Mesenchymal stem cell (in vitro differentiated cells and primary cell): ENCODE measurements at regions not wholly inside any gene's neighbourhood (a gene's known extent, or its start where the extent isn't known, plus 50 kb on each side); places are given as distances from the start of the nearest gene placed in this dataset.

Experiments used
- DNase-seq: peaks from one replicate; pipeline ENCODE4 v3.0.0-alpha.2; 2013
- H2AFZ ChIP-seq: one replicate; pipeline ENCODE4 v1.6.1; 2013; ENCODE audit warnings: low read depth, mild to moderate bottlenecking, control low read depth, inconsistent platforms, low read length, moderate library complexity
- H2AK5ac ChIP-seq: 2 replicates; pipeline ENCODE4 v1.6.1; 2013; ENCODE audit warnings: low read length, moderate library complexity, mild to moderate bottlenecking, inconsistent platforms; ENCODE audit not compliant: severe bottlenecking
- H2BK120ac ChIP-seq: one replicate; pipeline ENCODE4 v1.6.1; 2013; ENCODE audit warnings: low read depth, mild to moderate bottlenecking, inconsistent platforms, low read length, moderate library complexity
- H2BK12ac ChIP-seq, 2 experiments: one replicate each; pipeline ENCODE4 v1.6.1; 2013; ENCODE audit warnings: inconsistent platforms in 2 of 2, low read length in 2 of 2, mild to moderate bottlenecking in 2 of 2, moderate library complexity in 2 of 2, control low read depth in 1 of 2
- H2BK15ac ChIP-seq: one replicate; pipeline ENCODE4 v1.6.1; 2013; ENCODE audit warnings: mild to moderate bottlenecking, low read depth, inconsistent platforms; ENCODE audit not compliant: poor library complexity, severe bottlenecking
- H2BK5ac ChIP-seq: 2 replicates; pipeline ENCODE4 v1.6.1; 2013; ENCODE audit warnings: low read depth, mild to moderate bottlenecking, low read length, control low read depth, inconsistent platforms; ENCODE audit not compliant: poor library complexity, severe bottlenecking
- H3K14ac ChIP-seq, 2 experiments: one replicate each; pipeline ENCODE4 v1.6.1; 2013; ENCODE audit warnings: inconsistent platforms in 2 of 2, low read length in 2 of 2, control low read depth in 1 of 2, mild to moderate bottlenecking in 1 of 2, moderate library complexity in 1 of 2
- H3K18ac ChIP-seq, 2 experiments: one replicate each; pipeline ENCODE4 v1.6.1; 2013; ENCODE audit warnings: inconsistent platforms in 2 of 2, low read length in 2 of 2, control low read depth in 1 of 2, low read depth in 1 of 2, mild to moderate bottlenecking in 1 of 2
- H3K23ac ChIP-seq, 2 experiments: one replicate each; pipeline ENCODE4 v1.6.1; 2013; ENCODE audit warnings: inconsistent platforms in 2 of 2, low read length in 2 of 2, mild to moderate bottlenecking in 2 of 2, moderate library complexity in 2 of 2, control low read depth in 1 of 2
- H3K27ac ChIP-seq: 2 replicates; pipeline ENCODE4 v1.5.1; 2013; ENCODE audit warnings: mild to moderate bottlenecking, moderate library complexity, low read length, control low read depth, inconsistent platforms; ENCODE audit not compliant: poor library complexity, severe bottlenecking
- H3K27me3 ChIP-seq, 2 experiments: 2 replicates each; pipeline versions ENCODE4 v1.6.1 to v1.7.0; 2013; ENCODE audit warnings: low read length in 2 of 2, mild to moderate bottlenecking in 2 of 2, moderate library complexity in 2 of 2, control low read depth in 1 of 2, inconsistent platforms in 1 of 2; ENCODE audit not compliant: control insufficient read depth in 1 of 2, insufficient read depth in 1 of 2
- H3K36me3 ChIP-seq, 2 experiments: 2 replicates each; pipeline versions ENCODE4 v1.6.1 to v1.7.0; 2013; ENCODE audit warnings: low read length in 2 of 2, control low read depth in 1 of 2, inconsistent platforms in 1 of 2, low read depth in 1 of 2, mild to moderate bottlenecking in 1 of 2; ENCODE audit not compliant: insufficient read depth in 2 of 2, control insufficient read depth in 1 of 2
- H3K4ac ChIP-seq, 2 experiments: one replicate each; pipeline ENCODE4 v1.6.1; 2013; ENCODE audit warnings: inconsistent platforms in 2 of 2, low read length in 2 of 2, mild to moderate bottlenecking in 2 of 2, moderate library complexity in 2 of 2, control low read depth in 1 of 2, low read depth in 1 of 2
- H3K4me1 ChIP-seq: 2 replicates; pipeline ENCODE4 v1.6.1; 2013; ENCODE audit warnings: low read depth, low read length, control low read depth; ENCODE audit not compliant: control insufficient read depth, insufficient read depth
- H3K4me2 ChIP-seq: 2 replicates; pipeline ENCODE4 v1.6.1; 2013; ENCODE audit warnings: low read length, mild to moderate bottlenecking, inconsistent platforms; ENCODE audit not compliant: poor library complexity, severe bottlenecking
- H3K4me3 ChIP-seq, 2 experiments: 2 replicates each; pipeline versions ENCODE4 v1.5.1 to v1.7.0; 2013; ENCODE audit warnings: low read length in 2 of 2, mild to moderate bottlenecking in 2 of 2, control low read depth in 1 of 2, low read depth in 1 of 2; ENCODE audit not compliant: insufficient read depth in 1 of 2
- H3K79me1 ChIP-seq: replicated peaks from 2 replicates; pipeline ENCODE4 v1.6.1; 2013; ENCODE audit warnings: mild to moderate bottlenecking, control low read depth, low read length, inconsistent platforms; ENCODE audit not compliant: poor library complexity, severe bottlenecking
- H3K9ac ChIP-seq: 2 replicates; pipeline ENCODE4 v1.7.0; 2013; ENCODE audit warnings: mild to moderate bottlenecking, low read length, moderate library complexity
- H3K9me3 ChIP-seq: 2 replicates; pipeline ENCODE4 v1.7.0; 2013; ENCODE audit warnings: mild to moderate bottlenecking, low read length; ENCODE audit not compliant: control insufficient read depth
- H4K8ac ChIP-seq: one replicate; pipeline ENCODE4 v1.6.1; 2013; ENCODE audit warnings: inconsistent platforms, mild to moderate bottlenecking, low read length, moderate library complexity
- H4K91ac ChIP-seq: one replicate; pipeline ENCODE4 v1.6.1; 2013; ENCODE audit warnings: mild to moderate bottlenecking, low read length, inconsistent platforms
- WGBS: methylation state at CpG from one replicate; pipeline ENCODE4 v1.1.7; 2013; ENCODE audit warnings: mixed read lengths; 5-methylcytosine and 5-hydroxymethylcytosine counted together

DNA sequence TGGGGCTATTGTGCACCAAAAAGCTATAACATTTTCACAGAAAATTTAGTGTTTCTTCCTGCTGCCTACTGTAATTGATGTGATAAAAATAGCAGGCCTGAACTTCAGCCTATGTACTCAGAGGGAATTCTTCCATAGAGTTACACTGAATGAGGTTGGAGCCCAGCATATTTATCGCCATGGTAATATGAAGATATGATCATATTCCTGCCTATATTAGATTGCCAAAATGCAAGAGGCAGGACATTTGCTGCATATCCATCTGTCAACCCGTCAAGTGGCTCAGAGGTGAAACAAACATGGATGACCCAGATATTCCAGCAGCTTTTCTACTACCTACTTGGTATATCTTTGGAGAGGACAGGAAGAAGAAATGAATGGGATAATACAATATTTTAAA, 1150.6 kb downstream of the TBL1XR1 start:
- Histone ChIP-seq H2BK12ac (no peak overlapping the region), H4K8ac (no peak overlapping the region), H2BK5ac (no peak overlapping the region), H2BK120ac (no peak overlapping the region), H3K18ac (no peak overlapping the region), H3K4me2 (no peak overlapping the region), H3K36me3 (no peaks in the 10 kb centered on the region), H2AK5ac (no peak overlapping the region), H3K9ac (no peak overlapping the region), H2BK15ac (no peak overlapping the region), H4K91ac (no peak overlapping the region), H3K9me3 (no peaks in the 10 kb centered on the region), H3K27me3 (no peaks in the 10 kb centered on the region), H3K4ac (no peak overlapping the region), H3K23ac (no peak overlapping the region), H3K27ac (no peak overlapping the region), H3K79me1 (no peaks in the 10 kb centered on the region), H3K4me3 (no peak overlapping the region), H2AFZ (no peak overlapping the region), H3K14ac (no peak overlapping the region), H3K4me1 (no peaks in the 10 kb centered on the region)
- 100% methylated on average over 2 of the region's 2 CpGs for WGBS
- no peak for DNase-seq

DNA sequence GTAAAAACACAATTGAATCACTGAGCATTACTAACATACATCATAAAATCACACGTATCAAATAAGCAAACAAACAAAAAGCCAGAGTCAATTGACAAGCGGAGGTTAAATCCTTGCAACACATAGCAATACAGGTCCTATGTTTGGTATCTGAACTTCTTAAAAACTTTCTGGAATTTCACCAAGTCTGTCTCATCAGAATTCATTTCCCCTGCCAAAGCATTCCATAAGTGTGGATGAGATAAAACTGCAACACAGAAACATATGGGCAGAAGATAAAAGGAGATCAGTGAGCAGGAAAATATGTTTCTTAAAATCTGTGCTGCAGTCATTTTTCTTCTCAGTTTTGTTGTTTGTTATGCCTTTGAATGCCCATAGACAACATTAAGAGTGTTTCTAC, 1155.5 kb downstream of the TBL1XR1 start:
- Histone ChIP-seq H3K36me3 (no peaks in the 10 kb centered on the region), H3K18ac (no peak overlapping the region), H3K79me1 (no peaks in the 10 kb centered on the region), H3K27me3 (no peaks in the 10 kb centered on the region), H3K4me1 (no peaks in the 10 kb centered on the region), H2AK5ac (no peak overlapping the region), H2BK15ac (no peak overlapping the region), H3K14ac (no peak overlapping the region), H4K8ac (no peak overlapping the region), H3K27ac (no peak overlapping the region), H2AFZ (no peak overlapping the region), H3K23ac (no peak overlapping the region), H4K91ac (no peak overlapping the region), H2BK120ac (no peak overlapping the region), H3K9me3 (no peaks in the 10 kb centered on the region), H3K4me3 (no peak overlapping the region), H2BK5ac (no peak overlapping the region), H3K4me2 (no peak overlapping the region), H2BK12ac (no peak overlapping the region), H3K4ac (no peak overlapping the region), H3K9ac (no peak overlapping the region)
- 91% methylated on average over 2 of the region's 2 CpGs for WGBS
- DNase-seq: no peak

DNA sequence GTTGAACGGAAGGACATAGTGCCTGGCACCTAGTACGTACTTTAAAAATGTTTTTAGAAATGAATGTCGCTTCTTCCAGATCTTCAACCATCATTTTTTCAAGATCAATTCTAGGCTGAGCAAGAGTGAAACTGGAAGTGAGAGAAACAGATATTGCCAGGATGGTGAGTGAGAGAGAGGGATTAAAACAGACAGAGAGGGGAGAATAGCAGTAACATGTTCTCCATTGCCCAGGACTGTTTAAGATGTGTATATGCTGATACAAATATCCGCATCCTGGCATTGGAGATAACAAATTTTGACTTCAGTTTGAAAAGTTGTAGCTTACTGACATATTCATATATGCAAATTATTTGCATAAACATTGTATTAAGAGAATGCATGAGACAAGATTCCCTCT, 1156.1 kb downstream of the TBL1XR1 start:
- Histone ChIP-seq H3K18ac (no peak overlapping the region), H2BK5ac (no peak overlapping the region), H3K27me3 (no peaks in the 10 kb centered on the region), H2BK15ac (no peak overlapping the region), H4K8ac (no peak overlapping the region), H3K14ac (no peak overlapping the region), H3K4ac (no peak overlapping the region), H3K36me3 (no peaks in the 10 kb centered on the region), H3K9me3 (peaks cover 6% of the 10 kb centered on the region), H2BK120ac (no peak overlapping the region), H2AK5ac (no peak overlapping the region), H3K4me2 (no peak overlapping the region), H3K27ac (no peak overlapping the region), H3K4me1 (no peaks in the 10 kb centered on the region), H3K4me3 (no peak overlapping the region), H2AFZ (no peak overlapping the region), H3K23ac (no peak overlapping the region), H3K9ac (no peak overlapping the region), H2BK12ac (no peak overlapping the region), H3K79me1 (no peaks in the 10 kb centered on the region), H4K91ac (no peak overlapping the region)
- no CpG with 5 or more reads among the region's 4 CpGs for WGBS
- DNase-seq: no peak

DNA sequence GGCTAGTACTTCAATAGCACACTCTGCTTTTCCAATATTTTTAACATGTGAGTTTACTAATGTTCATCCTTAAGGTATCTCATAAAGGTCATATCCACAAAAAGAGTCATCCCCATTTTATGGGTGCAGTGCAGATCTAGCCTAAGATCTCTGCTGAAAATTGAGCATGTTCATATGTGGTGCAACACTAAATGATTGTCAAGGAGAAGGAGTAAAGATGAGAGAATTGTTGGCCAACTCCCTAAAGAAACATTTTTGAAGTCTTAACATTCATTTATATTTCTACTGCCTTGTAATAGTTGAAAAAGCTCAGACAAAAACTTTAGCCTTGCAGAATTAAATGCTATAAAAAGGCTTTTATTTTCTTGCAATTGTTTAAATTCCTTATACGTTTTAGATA, 1159.6 kb downstream of the TBL1XR1 start:
- H3K79me1 ChIP-seq: no peaks in the 10 kb centered on the region
- no peak overlapping the region for H4K91ac ChIP-seq
- H3K4ac ChIP-seq: no peak overlapping the region
- no peak overlapping the region for H2AFZ ChIP-seq
- DNase-seq: no peak
- H3K9ac ChIP-seq: no peak overlapping the region
- H3K14ac ChIP-seq: no peak overlapping the region
- no peak overlapping the region for H4K8ac ChIP-seq
- no peak overlapping the region for H3K23ac ChIP-seq
- no peaks in the 10 kb centered on the region for H3K4me1 ChIP-seq
- H3K4me3 ChIP-seq: no peak overlapping the region
- peaks cover 7% of the 10 kb centered on the region for H3K9me3 ChIP-seq
- H3K18ac ChIP-seq: no peak overlapping the region
- no peak overlapping the region for H2AK5ac ChIP-seq
- WGBS: no CpG with 5 or more reads among the region's 1 CpG
- H2BK12ac ChIP-seq: no peak overlapping the region
- H2BK120ac ChIP-seq: no peak overlapping the region
- no peak overlapping the region for H3K27ac ChIP-seq
- no peaks in the 10 kb centered on the region for H3K27me3 ChIP-seq
- H3K4me2 ChIP-seq: no peak overlapping the region
- no peak overlapping the region for H2BK5ac ChIP-seq
- no peaks in the 10 kb centered on the region for H3K36me3 ChIP-seq
- no peak overlapping the region for H2BK15ac ChIP-seq
